ENCODE measurements at regions not wholly inside any gene's neighbourhood (a gene's known extent, or its start where the extent isn't known, plus 50 kb on each side); places are given as distances from the start of the nearest gene placed in this dataset.

DNA sequence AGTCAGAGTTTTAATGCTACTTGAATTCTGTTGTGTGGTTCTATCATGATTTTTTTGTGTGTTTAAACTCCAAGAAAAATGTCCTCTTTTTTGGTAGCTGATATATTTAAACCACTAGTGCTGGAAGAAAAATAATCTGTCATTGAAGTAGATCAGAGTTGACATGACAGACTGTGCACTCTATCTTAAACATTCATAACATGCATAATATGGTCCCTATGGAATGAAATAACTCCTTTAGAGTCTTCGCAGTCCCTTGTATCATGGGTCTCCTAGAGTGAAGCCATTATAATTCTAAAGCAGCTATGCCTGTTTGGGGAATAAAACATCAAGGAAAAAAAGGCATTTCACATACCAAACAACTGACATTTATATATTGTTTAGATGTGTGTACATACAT, 282.7 kb upstream of the CITED2 start:
- H3K9ac ChIP-seq (ENCODE audit: low read length) = no peak overlapping the region
- no peaks in the 10 kb centered on the region for H3K4me1 ChIP-seq (ENCODE audit: control insufficient read depth, insufficient read depth, low read length)
- H3K4me3 ChIP-seq (ENCODE audit: low read length) = no peak overlapping the region
- no peaks in the 10 kb centered on the region for H3K36me3 ChIP-seq (ENCODE audit: control insufficient read depth, insufficient read depth, low read length)
- no peaks in the 10 kb centered on the region for H3K27me3 ChIP-seq (ENCODE audit: control insufficient read depth, insufficient read depth, low read length)
- no peak overlapping the region for H3K27ac ChIP-seq (ENCODE audit: low read depth, low read length)

DNA sequence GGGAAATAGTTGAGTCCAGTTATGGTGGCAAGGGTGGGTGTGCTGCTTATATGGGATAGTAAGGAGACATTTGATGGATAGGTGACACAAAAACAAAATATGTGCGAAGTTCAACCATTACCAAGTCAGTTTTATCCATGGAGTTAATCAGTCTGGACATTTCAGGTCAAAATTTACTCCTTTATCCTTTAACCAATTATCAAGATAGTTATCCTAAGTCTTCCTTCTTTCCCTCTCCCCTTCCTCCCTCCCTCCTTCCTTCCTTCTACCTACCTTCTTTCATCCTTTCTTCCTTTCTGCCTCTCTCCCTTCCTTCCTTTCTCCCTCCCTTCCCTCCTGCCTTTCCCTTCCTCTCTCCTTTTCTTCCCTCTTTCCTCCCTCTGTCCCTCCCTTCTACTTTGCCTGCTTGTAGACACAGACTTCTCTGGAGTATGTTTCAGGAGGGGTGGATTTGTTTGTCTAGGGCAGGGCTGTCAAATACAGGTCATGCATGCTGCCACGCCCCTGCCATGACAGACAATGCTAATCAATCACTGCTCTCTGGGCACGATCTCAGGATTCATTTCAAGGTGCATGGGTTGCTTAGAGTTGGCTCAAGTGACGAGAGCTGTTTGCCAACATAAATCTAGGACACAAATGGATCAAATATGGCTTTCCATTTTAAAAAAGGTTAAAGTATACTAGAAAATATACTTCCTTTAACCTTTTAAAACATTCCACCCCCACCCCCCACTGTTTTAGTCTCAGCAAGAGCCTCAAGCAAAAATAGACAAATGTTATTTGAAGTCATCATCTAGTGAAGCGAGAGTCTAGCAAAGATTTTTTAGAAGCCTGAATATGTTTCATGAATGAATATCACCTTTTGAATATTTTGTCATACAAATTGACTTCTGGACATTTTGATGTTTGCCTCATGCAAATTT, 281.6 kb upstream of the CITED2 start:
- Histone ChIP-seq H3K4me1 (ENCODE audit: control insufficient read depth, insufficient read depth, low read length) (no peaks in the 10 kb centered on the region), H3K9ac (ENCODE audit: low read length) (no peak overlapping the region), H3K36me3 (ENCODE audit: control insufficient read depth, insufficient read depth, low read length) (no peaks in the 10 kb centered on the region), H3K27ac (ENCODE audit: low read depth, low read length) (no peak overlapping the region), H3K27me3 (ENCODE audit: control insufficient read depth, insufficient read depth, low read length) (no peaks in the 10 kb centered on the region), H3K4me3 (ENCODE audit: low read length) (no peak overlapping the region)

DNA sequence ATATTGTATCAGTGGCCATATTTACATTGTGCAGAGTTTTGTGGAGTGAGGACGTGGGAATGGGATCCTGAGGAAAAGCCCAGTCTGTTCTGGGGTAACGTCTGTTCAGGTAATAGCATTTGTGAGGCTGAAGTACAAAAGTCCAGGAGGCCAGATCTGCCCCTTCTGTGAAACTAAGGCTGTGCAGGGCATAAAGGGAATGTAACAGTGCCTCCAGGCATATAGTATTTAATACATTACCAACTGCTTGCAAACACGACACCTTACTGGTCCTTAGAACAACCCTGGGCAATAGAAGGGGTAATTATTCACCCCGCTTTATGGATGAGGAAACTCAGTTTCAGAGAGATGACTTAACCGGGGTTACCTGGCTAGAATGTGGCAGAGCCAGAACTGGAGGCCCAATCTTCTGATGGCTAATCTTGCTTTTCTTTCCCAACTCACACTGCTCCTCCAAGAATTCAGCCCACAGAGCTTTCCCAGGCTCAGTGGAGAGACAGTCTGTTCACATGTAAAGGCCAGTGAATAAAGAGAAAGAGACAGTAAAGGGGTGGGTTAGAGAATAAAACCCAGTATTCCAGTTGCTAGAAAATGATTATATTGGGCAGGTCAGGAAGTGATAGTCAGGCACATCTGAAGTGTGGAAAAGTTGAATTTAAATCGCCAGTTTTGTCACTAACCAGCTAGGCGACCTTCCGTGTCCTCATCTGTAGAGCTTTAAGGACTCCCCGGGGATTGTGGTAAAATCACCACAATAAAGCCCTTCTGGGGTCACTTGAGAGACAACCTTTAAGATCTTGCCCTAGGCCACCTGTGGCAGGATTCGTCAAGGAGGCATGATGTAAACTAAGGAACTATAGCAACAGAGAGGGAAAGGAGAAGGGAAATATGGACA, 280.7 kb upstream of the CITED2 start:
- H3K36me3 ChIP-seq (ENCODE audit: control insufficient read depth, insufficient read depth, low read length) = no peaks in the 10 kb centered on the region
- H3K27me3 ChIP-seq (ENCODE audit: control insufficient read depth, insufficient read depth, low read length) = no peaks in the 10 kb centered on the region
- H3K9ac ChIP-seq (ENCODE audit: low read length) = no peak overlapping the region
- no peaks in the 10 kb centered on the region for H3K4me1 ChIP-seq (ENCODE audit: control insufficient read depth, insufficient read depth, low read length)
- no peak overlapping the region for H3K4me3 ChIP-seq (ENCODE audit: low read length)
- no peak overlapping the region for H3K27ac ChIP-seq (ENCODE audit: low read depth, low read length)

DNA sequence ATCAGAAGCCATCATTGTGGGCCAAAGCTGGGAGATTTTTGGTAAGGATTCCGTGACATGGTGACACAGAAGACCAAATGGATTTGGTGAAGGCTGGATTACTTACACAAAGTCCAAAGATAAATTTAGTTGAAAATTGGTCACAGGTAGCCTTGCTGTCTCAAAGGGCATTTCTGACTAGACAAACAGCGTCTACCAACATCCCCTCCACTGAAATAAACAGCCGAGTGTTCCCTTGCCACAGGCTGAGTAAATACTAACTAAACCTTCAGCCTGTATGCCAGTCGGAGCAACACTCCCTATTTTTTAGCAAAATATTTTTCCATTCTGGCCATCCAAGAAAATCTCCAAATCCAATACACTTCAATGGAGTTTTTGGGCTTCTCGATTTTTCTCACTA, 279.9 kb upstream of the CITED2 start:
- Histone ChIP-seq H3K9ac (ENCODE audit: low read length) (no peak overlapping the region), H3K27me3 (ENCODE audit: control insufficient read depth, insufficient read depth, low read length) (no peaks in the 10 kb centered on the region), H3K27ac (ENCODE audit: low read depth, low read length) (no peak overlapping the region), H3K4me3 (ENCODE audit: low read length) (no peak overlapping the region), H3K4me1 (ENCODE audit: control insufficient read depth, insufficient read depth, low read length) (no peaks in the 10 kb centered on the region), H3K36me3 (ENCODE audit: control insufficient read depth, insufficient read depth, low read length) (no peaks in the 10 kb centered on the region)

DNA sequence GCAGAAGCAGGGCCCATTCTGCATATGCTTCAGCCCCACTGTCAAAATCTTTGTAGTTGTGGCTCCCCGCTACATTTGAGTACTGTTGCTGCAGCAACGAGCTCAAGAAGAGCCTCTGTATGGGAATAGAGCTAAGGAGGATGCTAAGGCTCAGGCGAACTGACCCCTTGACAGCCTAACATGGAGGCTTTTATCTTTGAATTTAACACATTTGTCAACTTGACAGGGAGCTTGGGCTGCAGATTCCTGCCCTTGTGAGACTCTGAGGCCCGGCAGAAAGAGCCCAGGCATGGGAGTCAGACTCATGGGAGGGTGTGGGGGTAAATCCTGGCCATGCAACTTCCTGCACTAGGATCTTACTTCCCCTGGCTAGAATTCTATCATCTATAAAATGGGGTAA, 278.7 kb upstream of the CITED2 start:
- Histone ChIP-seq H3K9ac (ENCODE audit: low read length) (no peak overlapping the region), H3K4me1 (ENCODE audit: control insufficient read depth, insufficient read depth, low read length) (no peaks in the 10 kb centered on the region), H3K27ac (ENCODE audit: low read depth, low read length) (no peak overlapping the region), H3K27me3 (ENCODE audit: control insufficient read depth, insufficient read depth, low read length) (no peaks in the 10 kb centered on the region), H3K4me3 (ENCODE audit: low read length) (no peak overlapping the region), H3K36me3 (ENCODE audit: control insufficient read depth, insufficient read depth, low read length) (no peaks in the 10 kb centered on the region)

DNA sequence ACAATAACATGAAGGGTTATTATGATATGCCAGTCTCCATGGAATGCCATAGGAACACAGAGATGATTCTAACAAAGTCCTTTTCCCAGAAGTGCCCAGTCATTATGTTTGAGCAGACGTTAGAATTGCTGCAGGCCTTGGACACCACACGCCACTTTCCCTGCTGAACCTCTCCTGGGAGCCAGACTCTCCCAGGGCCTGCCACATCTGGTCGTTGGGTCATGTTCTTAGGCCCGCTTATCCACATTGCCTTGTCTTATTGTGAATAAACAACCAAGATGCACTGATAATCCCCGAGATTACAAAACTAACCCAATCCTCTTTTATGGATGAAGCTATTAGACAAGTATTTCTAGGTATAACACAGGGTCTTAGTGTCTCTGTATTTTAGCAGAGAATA, 276.5 kb upstream of the CITED2 start:
- Histone ChIP-seq H3K9ac (ENCODE audit: low read length) (no peak overlapping the region), H3K27me3 (ENCODE audit: control insufficient read depth, insufficient read depth, low read length) (no peaks in the 10 kb centered on the region), H3K4me1 (ENCODE audit: control insufficient read depth, insufficient read depth, low read length) (no peaks in the 10 kb centered on the region), H3K36me3 (ENCODE audit: control insufficient read depth, insufficient read depth, low read length) (no peaks in the 10 kb centered on the region), H3K27ac (ENCODE audit: low read depth, low read length) (no peak overlapping the region), H3K4me3 (ENCODE audit: low read length) (no peak overlapping the region)

DNA sequence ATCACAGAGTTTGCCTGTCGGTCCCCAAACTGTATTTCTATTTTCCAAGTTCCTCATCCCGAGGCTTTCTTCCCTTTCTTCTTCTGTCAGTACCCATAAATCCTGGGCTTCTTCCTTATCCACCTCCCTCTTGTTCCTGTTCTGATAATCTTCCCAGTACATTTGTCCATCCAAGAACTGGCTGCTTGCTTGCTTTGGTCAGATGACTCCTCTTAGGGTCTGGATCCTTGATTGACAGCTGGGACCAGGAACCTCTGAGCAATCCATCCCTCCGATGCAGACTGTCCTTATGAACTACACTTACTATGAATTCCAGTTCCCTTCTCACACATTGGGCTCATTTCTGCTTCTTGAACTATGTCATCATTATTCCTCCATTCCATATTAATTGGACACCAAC, 275.3 kb upstream of the CITED2 start:
- Histone ChIP-seq H3K36me3 (ENCODE audit: control insufficient read depth, insufficient read depth, low read length) (no peaks in the 10 kb centered on the region), H3K4me1 (ENCODE audit: control insufficient read depth, insufficient read depth, low read length) (no peaks in the 10 kb centered on the region), H3K27me3 (ENCODE audit: control insufficient read depth, insufficient read depth, low read length) (no peaks in the 10 kb centered on the region), H3K9ac (ENCODE audit: low read length) (no peak overlapping the region), H3K4me3 (ENCODE audit: low read length) (no peak overlapping the region), H3K27ac (ENCODE audit: low read depth, low read length) (no peak overlapping the region)

DNA sequence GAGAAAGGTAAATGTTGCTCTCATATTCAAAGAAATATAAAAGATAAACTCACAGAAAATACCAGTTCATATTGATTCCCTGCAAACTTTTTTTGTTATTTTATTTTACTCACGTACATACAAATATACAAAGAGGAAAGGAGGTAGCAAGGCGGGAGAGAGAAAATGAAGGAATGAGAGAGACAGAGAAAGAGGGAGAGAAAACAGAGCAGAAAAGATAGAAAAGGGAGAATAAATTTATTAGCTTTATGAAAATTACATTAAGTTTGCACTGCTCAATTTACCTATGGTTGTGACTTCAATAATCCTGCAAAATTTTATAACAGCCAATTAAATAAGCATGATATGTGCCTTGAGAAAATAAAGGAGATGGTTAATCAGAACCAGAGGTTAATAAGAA, 274.7 kb upstream of the CITED2 start:
- H3K27me3 ChIP-seq (ENCODE audit: control insufficient read depth, insufficient read depth, low read length) = no peaks in the 10 kb centered on the region
- H3K36me3 ChIP-seq (ENCODE audit: control insufficient read depth, insufficient read depth, low read length) = no peaks in the 10 kb centered on the region
- H3K4me1 ChIP-seq (ENCODE audit: control insufficient read depth, insufficient read depth, low read length) = peaks cover 6% of the 10 kb centered on the region
- H3K9ac ChIP-seq (ENCODE audit: low read length) = no peak overlapping the region
- H3K4me3 ChIP-seq (ENCODE audit: low read length) = no peak overlapping the region
- H3K27ac ChIP-seq (ENCODE audit: low read depth, low read length) = no peak overlapping the region

DNA sequence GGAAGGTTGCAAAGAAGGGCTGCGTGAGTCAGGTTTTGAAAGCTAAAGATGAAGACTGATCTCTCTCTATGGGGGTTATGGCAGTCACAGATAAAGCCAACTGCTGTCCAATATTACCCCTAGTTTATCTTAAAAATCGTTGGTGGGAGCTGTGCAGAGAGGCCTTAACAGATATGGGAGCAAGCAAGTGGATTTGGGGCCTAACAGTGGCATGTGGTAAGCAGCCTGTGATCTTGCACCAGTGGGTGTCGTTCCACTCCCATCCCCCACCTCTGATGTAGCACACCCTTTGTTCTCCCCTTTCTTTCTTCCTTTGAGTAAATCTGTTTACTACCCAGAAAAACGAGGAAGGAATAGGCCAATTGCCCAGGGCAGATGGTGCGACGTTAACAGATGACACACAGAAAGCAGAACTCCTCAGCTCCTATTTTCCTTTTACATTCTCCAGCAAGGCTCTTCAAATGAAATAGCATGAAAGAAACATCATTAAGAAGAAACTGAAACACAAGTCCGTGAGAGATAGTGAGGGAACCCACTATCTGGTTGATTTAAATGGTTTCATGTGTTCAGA, 274.1 kb upstream of the CITED2 start:
- Histone ChIP-seq H3K27ac (ENCODE audit: low read depth, low read length) (no peak overlapping the region), H3K4me3 (ENCODE audit: low read length) (no peak overlapping the region), H3K9ac (ENCODE audit: low read length) (no peak overlapping the region), H3K27me3 (ENCODE audit: control insufficient read depth, insufficient read depth, low read length) (no peaks in the 10 kb centered on the region), H3K36me3 (ENCODE audit: control insufficient read depth, insufficient read depth, low read length) (no peaks in the 10 kb centered on the region), H3K4me1 (ENCODE audit: control insufficient read depth, insufficient read depth, low read length) (peaks cover 10% of the 10 kb centered on the region)

DNA sequence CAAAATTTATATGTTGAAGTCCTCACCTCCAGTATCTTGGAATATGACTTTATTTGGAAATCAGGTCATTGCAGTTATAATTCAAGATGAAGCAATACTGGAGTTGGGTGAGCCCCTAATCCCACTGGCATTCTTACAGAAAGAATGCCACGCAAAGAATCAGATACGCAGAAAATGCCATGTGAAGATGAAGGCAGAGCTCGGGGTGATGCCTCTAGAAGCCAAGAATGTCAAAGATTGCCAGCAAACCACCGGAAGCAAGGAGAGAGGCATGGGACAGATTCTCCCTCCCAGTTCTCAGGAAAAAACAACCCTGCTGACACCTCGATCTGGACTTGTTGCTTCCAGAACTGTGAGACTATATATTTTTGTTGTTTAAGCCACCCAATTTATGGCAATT, 273.4 kb upstream of the CITED2 start:
- Histone ChIP-seq H3K36me3 (ENCODE audit: control insufficient read depth, insufficient read depth, low read length) (no peaks in the 10 kb centered on the region), H3K27me3 (ENCODE audit: control insufficient read depth, insufficient read depth, low read length) (no peaks in the 10 kb centered on the region), H3K9ac (ENCODE audit: low read length) (no peak overlapping the region), H3K4me3 (ENCODE audit: low read length) (no peak overlapping the region), H3K27ac (ENCODE audit: low read depth, low read length) (no peak overlapping the region), H3K4me1 (ENCODE audit: control insufficient read depth, insufficient read depth, low read length) (peaks cover 10% of the 10 kb centered on the region)

DNA sequence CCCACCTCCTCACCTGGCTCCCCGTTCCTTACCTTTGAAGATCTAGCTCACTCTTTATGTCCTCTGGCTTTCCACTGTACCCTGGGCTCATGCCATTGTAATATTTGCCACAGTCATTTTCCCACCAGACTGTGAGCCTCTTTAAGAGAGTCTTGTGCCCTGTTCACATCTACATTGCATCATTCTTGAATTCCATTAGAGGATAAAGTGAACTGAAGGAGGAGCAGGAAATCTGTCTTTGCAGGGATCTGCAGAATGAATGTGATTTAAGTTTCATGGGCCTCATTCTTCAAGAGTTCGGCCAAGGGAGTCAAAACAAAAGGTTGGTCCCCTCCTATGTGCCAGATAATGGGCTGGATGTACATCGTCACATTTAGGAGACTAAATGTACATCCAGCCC, 272.6 kb upstream of the CITED2 start:
- H3K27me3 ChIP-seq (ENCODE audit: control insufficient read depth, insufficient read depth, low read length) = no peaks in the 10 kb centered on the region
- no peak overlapping the region for H3K4me3 ChIP-seq (ENCODE audit: low read length)
- no peak overlapping the region for H3K9ac ChIP-seq (ENCODE audit: low read length)
- H3K4me1 ChIP-seq (ENCODE audit: control insufficient read depth, insufficient read depth, low read length) = peaks cover 10% of the 10 kb centered on the region
- H3K36me3 ChIP-seq (ENCODE audit: control insufficient read depth, insufficient read depth, low read length) = no peaks in the 10 kb centered on the region
- H3K27ac ChIP-seq (ENCODE audit: low read depth, low read length) = no peak overlapping the region

DNA sequence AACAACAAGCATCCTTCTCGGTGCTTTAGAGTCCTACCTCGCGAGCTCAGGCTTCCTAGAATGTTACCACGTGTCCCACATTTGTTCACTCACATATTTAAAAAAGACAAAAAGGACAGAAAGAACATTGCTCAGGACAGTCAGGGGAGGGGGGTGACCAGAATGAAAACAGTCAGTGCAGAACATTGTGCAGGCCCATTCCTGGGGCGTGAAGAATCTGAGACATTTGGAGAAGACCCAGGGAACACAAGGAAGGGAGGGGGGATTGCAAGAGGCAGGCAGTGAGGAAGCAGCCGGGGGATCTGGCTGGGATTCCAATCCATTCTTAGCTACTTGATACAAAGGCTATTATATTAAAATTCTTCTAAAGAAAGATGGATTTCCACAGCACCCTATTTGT, 270.4 kb upstream of the CITED2 start:
- Histone ChIP-seq H3K4me3 (ENCODE audit: low read length) (no peak overlapping the region), H3K4me1 (ENCODE audit: control insufficient read depth, insufficient read depth, low read length) (peaks cover 10% of the 10 kb centered on the region), H3K36me3 (ENCODE audit: control insufficient read depth, insufficient read depth, low read length) (no peaks in the 10 kb centered on the region), H3K27ac (ENCODE audit: low read depth, low read length) (no peak overlapping the region), H3K27me3 (ENCODE audit: control insufficient read depth, insufficient read depth, low read length) (no peaks in the 10 kb centered on the region), H3K9ac (ENCODE audit: low read length) (no peak overlapping the region)

Measured in rectal smooth muscle tissue (tissue), 1 donor.